ENCODE measurements at regions not wholly inside any gene's neighbourhood (a gene's known extent, or its start where the extent isn't known, plus 50 kb on each side); places are given as distances from the start of the nearest gene placed in this dataset.

GRCh38 chr11:130804306-130805076, 111.8 kb downstream of the SNX19 start:
- no peak for DNase-seq (ENCODE audit: low spot score)

DNA sequence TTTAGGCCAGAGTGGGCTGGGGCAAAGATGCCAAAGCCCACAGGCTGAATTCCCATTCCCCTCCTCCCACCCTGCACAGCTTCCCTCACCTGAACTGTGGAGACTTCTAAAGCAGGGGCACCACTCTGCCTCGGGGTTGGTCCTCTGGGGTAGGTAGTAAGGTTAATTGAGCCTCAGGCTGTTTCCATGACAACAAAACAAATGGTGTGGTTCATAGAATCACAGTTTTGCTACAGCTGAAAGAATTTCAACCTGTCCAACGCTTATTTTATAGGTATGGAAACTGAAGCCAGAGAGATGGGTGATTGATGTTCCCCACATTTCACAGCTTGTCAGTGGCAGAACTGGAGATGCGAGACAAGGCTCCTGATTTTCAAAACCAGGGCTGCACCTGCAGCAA, 109.5 kb downstream of the SNX19 start:
- DNase-seq (ENCODE audit: low spot score), result peak; percentile 42

DNA sequence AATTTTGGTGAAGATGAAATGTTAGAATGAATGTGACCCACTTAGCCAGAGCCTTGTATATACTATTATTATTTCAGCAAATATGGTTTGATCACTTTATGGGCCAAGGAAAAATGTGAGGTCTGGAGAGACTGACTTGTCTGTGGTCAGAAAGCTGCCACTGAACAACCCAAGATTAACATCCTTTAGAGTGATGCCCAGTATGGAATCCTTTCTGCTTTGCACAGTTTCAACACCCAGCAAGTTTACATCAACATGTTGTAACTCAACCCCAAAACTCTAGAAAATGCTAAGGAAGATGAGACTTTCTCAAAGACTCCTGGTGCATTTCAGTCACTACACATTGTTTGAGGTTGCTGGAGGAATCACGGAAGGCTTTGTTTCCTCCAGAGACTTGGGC, 107.7 kb downstream of the SNX19 start:
- DNase-seq (ENCODE audit: low spot score), result no peak

DNA sequence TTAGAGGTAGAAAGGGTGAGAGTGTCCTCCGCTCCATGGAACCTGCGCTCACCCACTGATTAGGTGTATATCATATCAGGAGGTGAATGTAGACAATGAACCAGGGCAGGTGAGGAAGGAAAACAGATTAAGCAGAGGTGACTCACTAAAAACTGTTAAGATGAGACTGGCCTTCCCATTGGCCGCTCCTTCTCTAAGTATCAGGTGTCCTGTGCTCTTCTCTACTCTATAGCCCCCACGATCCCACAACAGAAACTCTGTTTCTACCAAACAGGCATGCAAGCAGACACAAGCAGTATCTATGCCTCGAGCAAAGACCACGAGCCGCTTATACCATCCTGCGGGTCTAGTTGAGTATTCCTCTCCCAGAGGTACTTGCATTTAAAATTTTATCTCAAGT, 103.1 kb downstream of the SNX19 start:
- no peak for DNase-seq (ENCODE audit: low spot score)

GRCh38 chr11:130813638-130814037, 102.6 kb downstream of the SNX19 start:
- DNase-seq (ENCODE audit: low spot score), result no peak

DNA sequence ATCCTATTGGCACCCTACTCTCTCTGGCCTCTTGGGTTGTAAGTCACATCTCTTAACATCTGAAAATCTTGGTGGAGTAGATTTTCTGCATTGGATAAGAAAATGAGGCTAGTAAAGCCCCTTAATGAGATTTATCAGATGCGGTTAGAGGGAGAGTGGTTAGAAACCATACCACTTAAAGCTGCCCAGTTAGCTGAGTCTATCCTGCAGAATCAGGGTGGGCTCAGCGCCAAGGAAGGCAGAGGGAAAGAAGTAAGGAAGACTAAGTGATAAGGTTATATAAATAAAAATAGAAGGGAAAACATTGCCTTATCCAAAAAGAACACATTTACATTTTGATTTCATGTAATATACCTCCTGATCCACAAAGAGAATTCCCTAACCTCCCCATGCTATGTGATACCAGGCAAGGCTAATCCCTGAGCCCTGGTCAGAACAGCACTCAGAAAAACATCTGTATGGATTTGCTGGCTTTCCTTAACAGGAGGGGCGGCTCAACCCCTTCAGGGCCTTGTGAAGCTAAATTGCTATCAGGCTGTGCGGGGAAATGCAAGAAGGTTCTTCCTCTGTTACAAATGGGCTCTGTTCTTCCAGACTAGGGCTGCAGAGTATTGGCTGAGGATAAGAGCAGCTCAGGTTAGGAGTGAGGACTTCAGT, 101.7 kb downstream of the SNX19 start:
- no peak for DNase-seq (ENCODE audit: low spot score)

DNA sequence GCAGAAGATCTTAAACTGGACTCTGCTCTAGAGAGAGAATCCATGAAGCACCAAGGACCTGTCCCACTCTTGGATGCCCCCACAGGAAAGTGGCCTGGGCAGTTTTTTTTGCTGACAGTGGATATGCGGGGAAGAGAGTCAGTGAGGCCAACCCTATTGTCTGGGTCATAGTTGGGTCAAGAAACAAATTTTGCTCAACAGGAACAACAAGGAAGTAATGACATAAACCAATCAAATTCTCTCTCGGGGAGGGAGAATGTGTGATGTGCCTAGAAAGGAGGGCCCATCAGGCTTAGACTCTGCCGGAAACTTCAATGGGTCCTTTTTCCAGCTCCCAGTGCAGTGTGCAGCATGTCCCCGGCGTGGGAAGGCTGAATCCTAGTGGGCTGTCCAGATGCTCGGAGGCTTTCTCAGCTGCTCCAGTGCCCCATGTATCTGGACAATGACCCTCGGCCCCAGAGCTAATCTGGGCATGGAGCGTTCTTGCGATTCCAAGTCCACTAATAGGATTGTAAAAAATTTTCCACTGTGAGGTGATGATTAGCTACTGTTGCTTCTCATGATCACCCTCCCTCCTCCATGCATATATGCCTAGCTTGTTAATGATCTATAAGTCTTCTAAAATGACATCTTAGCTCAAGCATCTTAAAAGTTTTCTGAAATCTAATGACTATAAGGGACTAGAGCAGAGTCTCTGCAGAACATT, 101.0 kb downstream of the SNX19 start:
- no peak for DNase-seq (ENCODE audit: low spot score)

DNA sequence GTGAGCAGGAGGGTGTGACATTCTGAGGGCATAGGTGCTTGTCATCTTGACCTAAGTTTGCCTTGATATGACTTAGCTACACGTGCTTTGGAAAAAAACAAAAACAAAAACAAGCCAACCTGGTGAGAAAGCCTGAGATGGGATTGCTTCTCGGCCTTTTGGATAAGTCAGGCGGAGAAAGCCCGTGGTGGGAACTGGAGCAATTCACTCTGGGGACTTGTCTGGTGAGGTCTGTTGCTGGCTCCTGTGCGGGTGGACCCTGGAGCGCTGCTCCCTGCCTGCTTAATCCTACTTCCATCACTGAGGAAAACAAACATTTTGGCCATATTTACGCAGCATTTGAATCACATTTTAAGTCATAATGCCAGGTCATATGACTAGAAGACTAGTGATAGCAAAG, 100.3 kb downstream of the SNX19 start:
- DNase-seq (ENCODE audit: low spot score), result no peak

DNA sequence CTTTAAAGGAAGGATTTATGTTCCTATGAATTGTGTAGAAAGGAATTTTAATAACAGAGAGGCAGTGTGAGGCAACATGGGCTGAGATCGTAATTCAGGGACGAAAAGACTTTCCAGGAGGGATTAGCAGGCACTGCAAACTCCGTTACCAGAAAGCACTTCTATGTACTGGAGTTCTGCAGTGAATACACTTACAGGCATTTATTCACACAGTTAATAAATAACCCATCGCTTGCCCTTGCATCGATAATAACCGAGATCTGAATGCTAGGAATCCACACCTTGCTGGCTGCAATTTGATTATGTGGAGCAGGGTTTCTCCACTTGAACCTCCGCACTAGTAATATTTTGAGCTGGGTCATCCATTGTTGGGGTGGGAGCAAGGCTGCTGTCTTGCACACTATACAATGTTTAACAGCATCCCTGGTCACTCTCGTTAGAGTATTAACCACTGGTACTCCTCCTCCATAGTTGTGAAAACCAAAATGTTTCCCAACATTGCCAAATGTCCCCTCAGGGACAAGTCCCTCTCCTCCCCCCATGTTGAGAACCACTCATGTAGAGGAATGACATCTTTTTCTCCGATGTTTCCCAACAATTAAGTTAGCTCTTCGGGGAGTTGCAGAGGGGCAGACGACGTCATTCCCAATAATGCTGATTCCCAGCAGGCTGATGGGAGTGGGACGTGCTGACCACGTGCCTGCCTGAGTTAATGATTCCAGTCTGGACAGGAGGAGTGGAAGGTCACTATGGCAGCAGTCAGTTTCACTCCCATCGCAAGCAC, 99.5 kb downstream of the SNX19 start:
- no peak for DNase-seq (ENCODE audit: low spot score)

DNA sequence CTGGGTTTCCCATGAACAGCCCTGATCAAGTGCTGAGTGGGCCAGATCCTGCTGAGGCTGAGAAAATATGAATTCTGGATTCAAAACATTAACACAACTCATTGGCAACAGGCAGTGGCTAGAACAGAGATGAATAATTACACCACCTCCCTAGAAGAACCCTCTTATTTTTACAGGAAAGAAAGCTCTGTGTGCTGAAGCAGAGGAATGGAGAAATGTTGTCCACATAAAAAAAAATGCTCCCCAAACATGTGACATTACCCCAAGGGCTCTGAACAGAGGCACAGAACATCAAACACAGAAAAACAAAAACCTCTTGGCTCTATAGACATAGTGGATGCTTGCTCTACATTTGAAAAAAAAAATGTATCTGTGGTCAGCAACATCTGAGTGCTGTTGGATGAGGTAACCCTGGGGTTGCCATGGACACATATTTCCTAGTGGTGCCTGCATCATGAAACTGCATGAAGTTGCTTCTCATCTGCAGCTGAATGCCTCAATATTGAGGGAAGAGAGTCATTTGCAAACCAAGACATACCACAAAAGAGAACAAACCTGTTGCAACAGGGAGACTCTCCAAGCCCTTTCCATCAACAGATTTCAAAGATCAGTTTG, 98.8 kb downstream of the SNX19 start:
- no peak for DNase-seq (ENCODE audit: low spot score)

DNA sequence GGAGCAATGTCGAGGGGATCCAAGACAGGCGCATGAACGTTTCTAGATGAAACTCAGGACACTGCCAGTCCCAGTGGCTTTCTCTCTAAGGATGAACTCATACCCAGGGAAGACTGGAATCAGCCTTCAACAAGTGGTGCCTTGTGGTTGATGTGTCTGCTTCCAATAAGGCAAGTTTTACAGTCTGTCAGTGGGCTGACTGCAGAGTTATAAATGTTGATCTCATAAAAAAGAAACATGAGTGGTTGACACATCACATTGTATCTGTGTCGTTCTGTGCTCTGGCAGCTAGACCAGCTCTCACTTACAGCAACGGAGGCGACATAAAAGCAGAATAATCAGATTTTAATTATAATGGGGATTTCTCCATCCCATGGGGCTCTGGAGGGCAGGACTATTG, 96.7 kb downstream of the SNX19 start:
- no peak for DNase-seq (ENCODE audit: low spot score)

Data from iPS-NIHi11 (cell line).